MM.1S (cell line): ENCODE measurements at regions not wholly inside any gene's neighbourhood (a gene's known extent, or its start where the extent isn't known, plus 50 kb on each side); places are given as distances from the start of the nearest gene placed in this dataset.

Experiments used
- DNase-seq: peaks from one replicate; pipeline ENCODE4 v3.0.0-alpha.2; 2015
- H2AFZ ChIP-seq: fragments of 300-600 bp; sonication (generic); 2 replicates; pipeline ENCODE4 v1.6.0; 2016; ENCODE audit warnings: antibody characterized with exemption, low read length
- H3F3A ChIP-seq: fragments of 300-600 bp; sonication (generic); 2 replicates; pipeline ENCODE4 v1.6.1; 2016; ENCODE audit warnings: mild to moderate bottlenecking, antibody characterized with exemption, low read length, moderate library complexity, mixed read lengths; ENCODE audit not compliant: insufficient read depth
- H3K27ac ChIP-seq: fragments of 300-600 bp; sonication (generic); 2 replicates; pipeline ENCODE4 v1.5.1; 2016; ENCODE audit warnings: mild to moderate bottlenecking, low read length
- H3K27me3 ChIP-seq: fragments of 300-600 bp; sonication (generic); replicated peaks from 2 replicates; pipeline ENCODE4 v1.6.0; 2016; ENCODE audit warnings: low read length; ENCODE audit not compliant: insufficient read depth
- H3K36me3 ChIP-seq: fragments of 300-600 bp; sonication (generic); replicated peaks from 2 replicates; pipeline ENCODE4 v1.6.1; 2016; ENCODE audit warnings: mild to moderate bottlenecking, low read length, mixed read lengths; ENCODE audit not compliant: insufficient read depth
- H3K4me1 ChIP-seq: fragments of 300-600 bp; sonication (generic); 2 replicates; pipeline ENCODE4 v1.6.1; 2016; ENCODE audit warnings: low read length, mixed read lengths
- H3K4me2 ChIP-seq: fragments of 300-600 bp; sonication (generic); 2 replicates; pipeline ENCODE4 v1.6.0; 2016; ENCODE audit warnings: low read depth, low read length
- H3K4me3 ChIP-seq: fragments of 300-600 bp; sonication (generic); 2 replicates; pipeline ENCODE4 v1.5.1; 2016; ENCODE audit warnings: low read length, mixed read lengths
- H3K79me2 ChIP-seq: fragments of 300-600 bp; sonication (generic); 2 replicates; pipeline ENCODE4 v1.6.1; 2016; ENCODE audit warnings: mixed run types, low read length, mixed read lengths
- H3K9ac ChIP-seq: fragments of 300-600 bp; sonication (generic); 2 replicates; pipeline ENCODE4 v1.6.1; 2016; ENCODE audit warnings: low read length, mixed read lengths
- H3K9me2 ChIP-seq: fragments of 300-600 bp; sonication (generic); replicated peaks from 2 replicates; pipeline ENCODE4 v1.6.1; 2016; ENCODE audit warnings: mild to moderate bottlenecking, low read length, mixed read lengths; ENCODE audit not compliant: insufficient read depth
- H3K9me3 ChIP-seq: fragments of 300-600 bp; sonication (generic); replicated peaks from 2 replicates; pipeline ENCODE4 v1.6.1; 2016; ENCODE audit warnings: mild to moderate bottlenecking, low read length, mixed read lengths; ENCODE audit not compliant: insufficient read depth
- H4K20me1 ChIP-seq: fragments of 300-600 bp; sonication (generic); 2 replicates; pipeline ENCODE4 v1.6.1; 2016; ENCODE audit warnings: mild to moderate bottlenecking, low read length, moderate library complexity, mixed read lengths; ENCODE audit not compliant: insufficient read depth
- EZH2 ChIP-seq: fragments of 300-600 bp; sonication (generic); optimal IDR thresholded peaks from 2 replicates; pipeline ENCODE3; 2017; ENCODE audit warnings: low read depth, mild to moderate bottlenecking, antibody characterized with exemption, low read length, mixed read lengths
- EZH2phosphoT487 ChIP-seq: fragments of 300-600 bp; sonication (generic); IDR thresholded peaks from 2 replicates; pipeline ENCODE4 v1.6.1; 2018; ENCODE audit warnings: antibody characterized with exemption, low read length
- TF ChIP-seq, protein P1 (sequence below): fragments of 300-600 bp; sonication (generic); IDR thresholded peaks from 2 replicates; pipeline ENCODE4 v1.5.1; 2016; ENCODE audit warnings: antibody characterized with exemption, low read length, mixed read lengths

- Histone ChIP-seq H3K4me2 (no peak overlapping the region), H3K36me3 (no peaks in the 10 kb centered on the region), H3K79me2 (no peaks in the 10 kb centered on the region), H3F3A (no peaks in the 10 kb centered on the region), H4K20me1 (no peaks in the 10 kb centered on the region), H3K4me1 (no peaks in the 10 kb centered on the region), H3K4me3 (no peak overlapping the region), H3K27ac (no peak overlapping the region), H2AFZ (no peak overlapping the region), H3K9ac (no peak overlapping the region), H3K9me2 (no peaks in the 10 kb centered on the region), H3K9me3 (no peaks in the 10 kb centered on the region), H3K27me3 (peaks cover 81% of the 10 kb centered on the region)
- no peak for TF ChIP-seq EZH2phosphoT487
- TF ChIP-seq, protein P1, sequence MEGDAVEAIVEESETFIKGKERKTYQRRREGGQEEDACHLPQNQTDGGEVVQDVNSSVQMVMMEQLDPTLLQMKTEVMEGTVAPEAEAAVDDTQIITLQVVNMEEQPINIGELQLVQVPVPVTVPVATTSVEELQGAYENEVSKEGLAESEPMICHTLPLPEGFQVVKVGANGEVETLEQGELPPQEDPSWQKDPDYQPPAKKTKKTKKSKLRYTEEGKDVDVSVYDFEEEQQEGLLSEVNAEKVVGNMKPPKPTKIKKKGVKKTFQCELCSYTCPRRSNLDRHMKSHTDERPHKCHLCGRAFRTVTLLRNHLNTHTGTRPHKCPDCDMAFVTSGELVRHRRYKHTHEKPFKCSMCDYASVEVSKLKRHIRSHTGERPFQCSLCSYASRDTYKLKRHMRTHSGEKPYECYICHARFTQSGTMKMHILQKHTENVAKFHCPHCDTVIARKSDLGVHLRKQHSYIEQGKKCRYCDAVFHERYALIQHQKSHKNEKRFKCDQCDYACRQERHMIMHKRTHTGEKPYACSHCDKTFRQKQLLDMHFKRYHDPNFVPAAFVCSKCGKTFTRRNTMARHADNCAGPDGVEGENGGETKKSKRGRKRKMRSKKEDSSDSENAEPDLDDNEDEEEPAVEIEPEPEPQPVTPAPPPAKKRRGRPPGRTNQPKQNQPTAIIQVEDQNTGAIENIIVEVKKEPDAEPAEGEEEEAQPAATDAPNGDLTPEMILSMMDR: no peak
- TF ChIP-seq EZH2: no peak
- no peak for DNase-seq
Measured at GRCh38 chr1:17965515-17966100, 142.0 kb upstream of the IGSF21 start.

DNA sequence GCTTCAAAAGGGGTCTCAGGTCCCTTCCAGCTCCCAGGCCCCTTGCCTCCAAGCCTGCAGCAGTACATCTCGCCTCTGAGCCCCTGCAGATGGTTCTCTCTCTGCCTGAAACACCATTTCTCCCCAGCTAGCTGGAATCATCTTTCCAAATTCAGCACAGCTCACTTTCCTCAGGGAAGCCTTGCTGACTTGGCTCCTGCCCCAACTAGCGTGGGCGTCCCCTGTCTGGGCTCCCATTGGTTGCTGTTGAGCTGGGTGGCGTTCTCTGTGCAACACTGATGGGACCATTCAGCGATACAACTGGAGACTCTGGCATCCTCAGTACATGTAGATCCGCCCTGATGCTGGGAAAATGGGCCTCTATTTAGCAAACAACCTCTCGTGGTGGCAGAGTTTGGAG, 141.3 kb upstream of the IGSF21 start:
- no peaks in the 10 kb centered on the region for H3K9me3 ChIP-seq
- no peak overlapping the region for H3K27ac ChIP-seq
- H3K4me1 ChIP-seq: no peaks in the 10 kb centered on the region
- no peak overlapping the region for H3K4me3 ChIP-seq
- no peak overlapping the region for H2AFZ ChIP-seq
- no peak overlapping the region for H3K4me2 ChIP-seq
- H3F3A ChIP-seq: no peaks in the 10 kb centered on the region
- no peak overlapping the region for H3K9ac ChIP-seq
- no peaks in the 10 kb centered on the region for H4K20me1 ChIP-seq
- H3K36me3 ChIP-seq: no peaks in the 10 kb centered on the region
- DNase-seq: no peak
- no peaks in the 10 kb centered on the region for H3K9me2 ChIP-seq
- no peaks in the 10 kb centered on the region for H3K79me2 ChIP-seq
- H3K27me3 ChIP-seq: peaks cover 81% of the 10 kb centered on the region
- TF ChIP-seq EZH2phosphoT487 (no peak), EZH2 (no peak)
- TF ChIP-seq, protein P1: no peak

DNA sequence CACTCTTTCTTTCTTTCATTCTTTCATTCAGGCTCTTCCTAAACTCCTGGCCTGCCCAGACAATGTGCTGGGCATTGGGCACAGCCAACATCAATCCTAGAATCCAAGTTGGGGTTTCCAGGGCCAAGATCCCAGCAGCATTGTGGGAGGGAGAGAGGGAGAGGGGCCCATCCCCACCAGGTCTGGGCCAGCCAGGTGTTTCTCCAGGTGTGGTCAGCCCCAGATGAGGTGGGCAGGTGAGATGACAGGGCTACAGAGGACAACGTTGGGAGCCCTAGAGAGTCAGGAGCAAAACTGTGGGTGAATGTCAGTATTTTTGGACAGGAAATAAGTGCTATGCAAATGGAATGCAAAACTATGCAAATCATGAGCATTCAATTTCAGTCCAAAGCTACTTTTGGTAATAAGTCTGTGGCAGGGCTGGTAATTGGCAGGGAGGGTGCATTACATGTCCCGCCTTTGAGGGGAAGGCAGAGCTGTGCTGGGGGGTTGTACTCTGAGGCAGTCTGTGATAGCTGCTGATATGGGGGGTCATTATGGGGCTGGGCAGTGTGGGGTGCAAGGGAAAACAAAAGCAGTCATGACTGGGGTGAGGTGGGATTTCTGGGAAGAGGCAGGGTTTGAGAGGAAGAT, 139.9 kb upstream of the IGSF21 start:
- no peak overlapping the region for H3K4me3 ChIP-seq
- H4K20me1 ChIP-seq: no peaks in the 10 kb centered on the region
- no peak overlapping the region for H3K9ac ChIP-seq
- TF ChIP-seq, protein P1: no peak
- TF ChIP-seq EZH2phosphoT487: no peak
- no peak for TF ChIP-seq EZH2
- no peaks in the 10 kb centered on the region for H3K79me2 ChIP-seq
- H3F3A ChIP-seq: no peaks in the 10 kb centered on the region
- H2AFZ ChIP-seq: no peak overlapping the region
- H3K27ac ChIP-seq: no peak overlapping the region
- H3K4me2 ChIP-seq: no peak overlapping the region
- no peaks in the 10 kb centered on the region for H3K9me2 ChIP-seq
- no peaks in the 10 kb centered on the region for H3K36me3 ChIP-seq
- H3K4me1 ChIP-seq: no peaks in the 10 kb centered on the region
- H3K9me3 ChIP-seq: no peaks in the 10 kb centered on the region
- DNase-seq: no peak
- H3K27me3 ChIP-seq: peaks cover 81% of the 10 kb centered on the region
